HepG2 (cell line): ENCODE measurements at regions not wholly inside any gene's neighbourhood (a gene's known extent, or its start where the extent isn't known, plus 50 kb on each side); places are given as distances from the start of the nearest gene placed in this dataset.

Experiments used
- CHCHD3 ChIP-seq: sonication (generic); formaldehyde crosslinking; IDR thresholded peaks from 2 replicates; pipeline ENCODE4 v1.8.0; 2022; ENCODE audit warnings: mild to moderate bottlenecking, missing genetic modification reagents, moderate library complexity
- CTCF ChIP-seq: sonication (generic); formaldehyde crosslinking; IDR thresholded peaks from 2 replicates; pipeline ENCODE4 v1.5.0; 2020; ENCODE audit warnings: mild to moderate bottlenecking, missing genetic modification reagents, moderate library complexity
- FOXO4 ChIP-seq: sonication (generic); formaldehyde crosslinking; conservative IDR thresholded peaks from 2 replicates; pipeline ENCODE4 v1.8.1; 2023; ENCODE audit warnings: missing genetic modification reagents
- HDAC6 ChIP-seq: fragments of 200-600 bp; sonication (generic); IDR thresholded peaks from 2 replicates; pipeline ENCODE4 v1.7.0; 2017; ENCODE audit warnings: mild to moderate bottlenecking, antibody characterized with exemption, low read length, low read depth
- POLR2A ChIP-seq, 2 experiments: IDR thresholded peaks; 2 replicates each; pipeline ENCODE4 v1.6.1; 2011; ENCODE audit warnings: low read depth in 2 of 2, low read length in 2 of 2, mild to moderate bottlenecking in 1 of 2, moderate library complexity in 1 of 2; ENCODE audit not compliant: insufficient read depth in 1 of 2
- TARDBP ChIP-seq: sonication (generic); formaldehyde crosslinking; IDR thresholded peaks from 2 replicates; pipeline ENCODE4 v1.8.0; 2022; ENCODE audit warnings: mild to moderate bottlenecking, missing genetic modification reagents
- YY1 ChIP-seq: IDR thresholded peaks from 2 replicates; pipeline ENCODE4 v1.6.1; 2011; ENCODE audit warnings: low read length, low read depth, moderate library complexity, mild to moderate bottlenecking; ENCODE audit not compliant: insufficient read depth, insufficient replicate concordance
- ZBTB43 ChIP-seq: sonication (generic); formaldehyde crosslinking; conservative IDR thresholded peaks from 2 replicates; pipeline ENCODE4 v1.4.0; 2020; ENCODE audit warnings: missing genetic modification reagents
- ZNF143 ChIP-seq: sonication (generic); formaldehyde crosslinking; IDR thresholded peaks from 2 replicates; pipeline ENCODE4 v1.4.0; 2020; ENCODE audit warnings: missing genetic modification reagents
- ZNF577 ChIP-seq: sonication (generic); formaldehyde crosslinking; IDR thresholded peaks from 2 replicates; pipeline ENCODE4 v1.4.0; 2020; ENCODE audit warnings: mild to moderate bottlenecking, low read depth, missing genetic modification reagents, borderline replicate concordance
- TF ChIP-seq, protein P1 (sequence below): sonication (generic); formaldehyde crosslinking; IDR thresholded peaks from 2 replicates; pipeline ENCODE4 v1.4.0; 2020; ENCODE audit warnings: low read depth, mild to moderate bottlenecking, missing genetic modification reagents

GRCh38 chr15:62462721-62463120 is 297.6 kb upstream of the C2CD4B start:
- TF ChIP-seq YY1 (no peak), TARDBP (CRISPR knock-in tag) (no peak), CHCHD3 (no peak), POLR2A (IDR thresholded peaks at IDR 0.05; ENCODE audit: insufficient read depth in 1 of 2, low read depth in 2 of 2, low read length in 2 of 2) (no peak), ZNF577 (CRISPR knock-in tag) (no peak), CTCF (CRISPR knock-in tag) (no peak), ZNF143 (CRISPR knock-in tag) (no peak), FOXO4 (CRISPR knock-in tag) (no peak), ZBTB43 (CRISPR knock-in tag) (no peak), HDAC6 (no peak)
- TF ChIP-seq, protein P1, sequence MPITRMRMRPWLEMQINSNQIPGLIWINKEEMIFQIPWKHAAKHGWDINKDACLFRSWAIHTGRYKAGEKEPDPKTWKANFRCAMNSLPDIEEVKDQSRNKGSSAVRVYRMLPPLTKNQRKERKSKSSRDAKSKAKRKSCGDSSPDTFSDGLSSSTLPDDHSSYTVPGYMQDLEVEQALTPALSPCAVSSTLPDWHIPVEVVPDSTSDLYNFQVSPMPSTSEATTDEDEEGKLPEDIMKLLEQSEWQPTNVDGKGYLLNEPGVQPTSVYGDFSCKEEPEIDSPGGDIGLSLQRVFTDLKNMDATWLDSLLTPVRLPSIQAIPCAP: no peak
